SK-N-SH (cell line): ENCODE measurements at regions not wholly inside any gene's neighbourhood (a gene's known extent, or its start where the extent isn't known, plus 50 kb on each side); places are given as distances from the start of the nearest gene placed in this dataset.

ENCODE experiments used
- CTCF ChIP-seq: fragments of 200-600 bp; sonication (generic); IDR thresholded peaks from 2 replicates; pipeline ENCODE4 v1.6.1; 2017; ENCODE audit warnings: antibody characterized with exemption, mild to moderate bottlenecking, moderate library complexity
- MXI1 ChIP-seq: IDR thresholded peaks from 2 replicates; pipeline ENCODE4 v1.6.1; 2012; ENCODE audit warnings: mild to moderate bottlenecking, low read depth, low read length, improper control_type of control experiment
- POLR2AphosphoS5 ChIP-seq: IDR thresholded peaks from 2 replicates; pipeline ENCODE4 v1.6.1; 2012; ENCODE audit warnings: low read depth, low read length
- RAD21 ChIP-seq: IDR thresholded peaks from 2 replicates; pipeline ENCODE4 v1.6.1; 2012; ENCODE audit warnings: mild to moderate bottlenecking, low read length
- REST ChIP-seq: IDR thresholded peaks from 2 replicates; pipeline ENCODE4 v1.6.1; 2012; ENCODE audit warnings: mild to moderate bottlenecking, low read depth, low read length, moderate library complexity
- SIN3A ChIP-seq: IDR thresholded peaks from 2 replicates; pipeline ENCODE4 v1.6.1; 2012; ENCODE audit warnings: low read depth, mild to moderate bottlenecking, low read length, moderate library complexity, borderline replicate concordance
- SMC3 ChIP-seq: IDR thresholded peaks from 2 replicates; pipeline ENCODE4 v1.6.1; 2012; ENCODE audit warnings: low read depth, low read length, improper control_type of control experiment
- TCF12 ChIP-seq: IDR thresholded peaks from 2 replicates; pipeline ENCODE4 v1.4.0; 2012
- USF1 ChIP-seq: IDR thresholded peaks from 2 replicates; pipeline ENCODE4 v1.4.0; 2012; ENCODE audit warnings: low read depth, borderline replicate concordance
- USF2 ChIP-seq: fragments of 150-350 bp; IDR thresholded peaks from 2 replicates; pipeline ENCODE4 v1.6.1; 2017; ENCODE audit warnings: antibody characterized with exemption, low read length, low read depth, borderline replicate concordance
- YY1 ChIP-seq: IDR thresholded peaks from 2 replicates; pipeline ENCODE4 v1.4.0; 2012; ENCODE audit warnings: low read depth, mild to moderate bottlenecking
- ZBTB33 ChIP-seq: IDR thresholded peaks from 2 replicates; pipeline ENCODE4 v1.4.0; 2012; ENCODE audit warnings: low read depth, borderline replicate concordance

- TF ChIP-seq USF1, result no peak
- no peak for TF ChIP-seq REST
- no peak for TF ChIP-seq MXI1
- no peak for TF ChIP-seq CTCF
- TF ChIP-seq POLR2AphosphoS5, result no peak
- no peak for TF ChIP-seq USF2
- TF ChIP-seq ZBTB33, result no peak
- no peak for TF ChIP-seq TCF12
- TF ChIP-seq YY1, result no peak
- TF ChIP-seq RAD21, result no peak
- no peak for TF ChIP-seq SMC3
- no peak for TF ChIP-seq SIN3A
Observed at GRCh38 chr4:177041356-177041755, 248.6 kb upstream of the VEGFC start.
